A549 (cell line): ENCODE measurements at regions not wholly inside any gene's neighbourhood (a gene's known extent, or its start where the extent isn't known, plus 50 kb on each side); places are given as distances from the start of the nearest gene placed in this dataset.

ENCODE experiments used
- ATAC-seq, 2 experiments: fragments of 200-7000 bp in 1 of 2; fragments of >200 bp in 1 of 2; cut with Nextera tagmentation in 1 of 2; cut with Tn5 transposase in 1 of 2; 3 replicates each; pipeline versions ENCODE4 v1.8.0 to v1.9.1; 2018 to 2020; ENCODE audit warnings: mild to moderate bottlenecking in 1 of 2, moderate library complexity in 1 of 2
- CTCF ChIA-PET: fragments of 300-600 bp; sonication (Branson Sonifier 250); formaldehyde crosslinking; extraction: SDS; loops from one replicate; lab custom pipeline; 2021; ENCODE audit warnings: antibody characterized with exemption, inconsistent platforms; lab: Yijun Ruan, JAX
- POLR2A ChIA-PET: fragments of 350-600 bp; formaldehyde crosslinking; extraction: SDS; loops from one replicate; lab custom pipeline; 2021; ENCODE audit warnings: antibody characterized with exemption, inconsistent platforms; lab: Yijun Ruan, JAX
- DNase-seq, 2 experiments: peaks; one replicate each; pipeline versions ENCODE4 v3.0.0 to v3.0.0-alpha.2; 2011 to 2016; ENCODE audit warnings: low read depth in 1 of 2, low spot score in 1 of 2
- FAIRE-seq: peaks from 2 replicates; lab custom pipeline; 2011; peaks lifted over from hg19 to GRCh38; lab: Jason Lieb, UNC
- H3K27ac ChIP-seq, 2 experiments: fragments of >200 bp; sonication (Bioruptor Twin); formaldehyde crosslinking; 3 replicates each; pipeline ENCODE4 v1.5.1; 2016 to 2017
- H3K4me1 ChIP-seq: fragments of >200 bp; sonication (Bioruptor Twin); formaldehyde crosslinking; 3 replicates; pipeline ENCODE4 v1.6.1; 2016
- H3K4me2 ChIP-seq: fragments of >200 bp; sonication (Bioruptor Twin); formaldehyde crosslinking; 3 replicates; pipeline ENCODE4 v1.6.1; 2016
- H3K4me3 ChIP-seq: fragments of >200 bp; sonication (Bioruptor Twin); formaldehyde crosslinking; 3 replicates; pipeline ENCODE4 v1.5.1; 2016
- H3K9me3 ChIP-seq: fragments of >200 bp; sonication (Bioruptor Twin); formaldehyde crosslinking; 3 replicates; pipeline ENCODE4 v1.6.1; 2016
- BHLHE40 ChIP-seq: IDR thresholded peaks from 2 replicates; pipeline ENCODE4 v1.6.1; 2012; ENCODE audit warnings: low read depth, low read length, inconsistent platforms
- CBX8 ChIP-seq: fragments of 200-600 bp; sonication (generic); IDR thresholded peaks from 2 replicates; pipeline ENCODE4 v1.6.1; 2016
- CHD4 ChIP-seq: fragments of 200-600 bp; sonication (generic); IDR thresholded peaks from 2 replicates; pipeline ENCODE4 v1.6.1; 2016; ENCODE audit warnings: antibody characterized with exemption, mild to moderate bottlenecking, borderline replicate concordance
- EHF ChIP-seq: fragments of 250-450 bp; sonication (Bioruptor Pico); IDR thresholded peaks from 2 replicates; pipeline ENCODE4 v1.5.0; 2020; ENCODE audit warnings: mild to moderate bottlenecking
- EHMT2 ChIP-seq: fragments of 200-600 bp; sonication (generic); IDR thresholded peaks from 2 replicates; pipeline ENCODE4 v1.6.1; 2016; ENCODE audit warnings: antibody characterized with exemption, low read depth, mild to moderate bottlenecking, moderate library complexity
- ESRRA ChIP-seq: fragments of 150-350 bp; IDR thresholded peaks from 2 replicates; pipeline ENCODE4 v1.6.1; 2014; ENCODE audit warnings: mild to moderate bottlenecking, low read length, borderline replicate concordance
- HEYL ChIP-seq: fragments of 250-450 bp; sonication (Bioruptor Pico); IDR thresholded peaks from 2 replicates; pipeline ENCODE4 v1.8.0; 2021; ENCODE audit warnings: mild to moderate bottlenecking, moderate library complexity
- HOXB13 ChIP-seq: fragments of 250-450 bp; sonication (Bioruptor Pico); IDR thresholded peaks from 2 replicates; pipeline ENCODE4 v1.5.0; 2020; ENCODE audit warnings: low read depth, mild to moderate bottlenecking, moderate library complexity
- HOXB5 ChIP-seq: fragments of 250-450 bp; sonication (Bioruptor Pico); IDR thresholded peaks from 2 replicates; pipeline ENCODE4 v1.5.0; 2020; ENCODE audit warnings: mild to moderate bottlenecking, moderate library complexity
- JUNB ChIP-seq: fragments of >200 bp; sonication (Bioruptor Twin); formaldehyde crosslinking; IDR thresholded peaks from 2 replicates; pipeline ENCODE4 v1.6.1; 2016
- KDM1A ChIP-seq: fragments of 200-600 bp; sonication (generic); IDR thresholded peaks from 2 replicates; pipeline ENCODE4 v1.6.1; 2016; ENCODE audit warnings: low read depth, mild to moderate bottlenecking
- MYC ChIP-seq: IDR thresholded peaks from 2 replicates; pipeline ENCODE4 v1.6.1; 2012; ENCODE audit warnings: mild to moderate bottlenecking, inconsistent platforms, low read length, improper control_type of control experiment, borderline replicate concordance
- NFE2L2 ChIP-seq: fragments of 150-350 bp; conservative IDR thresholded peaks from 2 replicates; pipeline ENCODE4 v1.6.1; 2014; ENCODE audit warnings: low read length
- PHF8 ChIP-seq: fragments of 200-600 bp; sonication (generic); IDR thresholded peaks from 2 replicates; pipeline ENCODE4 v1.6.1; 2016; ENCODE audit warnings: low read depth, mild to moderate bottlenecking, antibody characterized with exemption, moderate library complexity, borderline replicate concordance
- RAD21 ChIP-seq, 2 experiments: fragments of >200 bp in 1 of 2; sonication (Bioruptor Twin) in 1 of 2; formaldehyde crosslinking in 1 of 2; IDR thresholded peaks in 1 of 2; conservative IDR thresholded peaks in 1 of 2; 2 replicates in 1 of 2; 3 replicates in 1 of 2; pipeline ENCODE4 v1.6.1; 2012 to 2018; ENCODE audit warnings: inconsistent platforms in 1 of 2
- RARB ChIP-seq: fragments of 250-450 bp; sonication (Bioruptor Pico); IDR thresholded peaks from 2 replicates; pipeline ENCODE4 v1.8.0; 2021; ENCODE audit warnings: mild to moderate bottlenecking, moderate library complexity
- RNF2 ChIP-seq: fragments of 200-600 bp; sonication (generic); IDR thresholded peaks from 2 replicates; pipeline ENCODE4 v1.6.1; 2016; ENCODE audit warnings: low read depth, mild to moderate bottlenecking, antibody characterized with exemption, moderate library complexity, borderline replicate concordance
- SREBF2 ChIP-seq: fragments of 450-650 bp; IDR thresholded peaks from 2 replicates; pipeline ENCODE4 v1.6.1; 2014; ENCODE audit warnings: mild to moderate bottlenecking, moderate library complexity
- ZC3H11A ChIP-seq: fragments of 450-650 bp; IDR thresholded peaks from 2 replicates; pipeline ENCODE4 v1.6.1; 2014; ENCODE audit warnings: antibody characterized with exemption, mild to moderate bottlenecking
- ZNF302 ChIP-seq: fragments of 250-450 bp; sonication (Bioruptor Pico); IDR thresholded peaks from 2 replicates; pipeline ENCODE4 v1.9.0; 2021; ENCODE audit warnings: inconsistent platforms, mild to moderate bottlenecking, moderate library complexity
- ZSCAN20 ChIP-seq: fragments of 250-450 bp; sonication (Bioruptor Pico); IDR thresholded peaks from 2 replicates; pipeline ENCODE4 v1.8.0; 2022; ENCODE audit warnings: mild to moderate bottlenecking, moderate library complexity
- WGBS: methylation state at CpG from one replicate; pipeline ENCODE4 v1.1.6; 2017; ENCODE audit errors: missing lambda C conversion rate; 5-methylcytosine and 5-hydroxymethylcytosine counted together
- TF ChIP-seq, protein P1 (sequence below): fragments of 150-350 bp; IDR thresholded peaks from 2 replicates; pipeline ENCODE4 v1.6.1; 2014; ENCODE audit warnings: low read depth, mild to moderate bottlenecking, low read length
- TF ChIP-seq, protein P2 (sequence below): IDR thresholded peaks from 2 replicates; pipeline ENCODE4 v1.6.1; 2012
- TF ChIP-seq, protein P3 (sequence below): fragments of >200 bp; sonication (Bioruptor Twin); formaldehyde crosslinking; IDR thresholded peaks from 3 replicates; pipeline ENCODE4 v1.5.1; 2016
- TF ChIP-seq, protein P4 (sequence below): fragments of 250-450 bp; sonication (Bioruptor Pico); IDR thresholded peaks from 2 replicates; pipeline ENCODE4 v1.5.0; 2021; ENCODE audit warnings: mild to moderate bottlenecking, moderate library complexity, borderline replicate concordance
- TF ChIP-seq, protein P5 (sequence below): IDR thresholded peaks from 2 replicates; pipeline ENCODE4 v1.6.1; 2012; ENCODE audit warnings: low read depth, borderline replicate concordance

DNA sequence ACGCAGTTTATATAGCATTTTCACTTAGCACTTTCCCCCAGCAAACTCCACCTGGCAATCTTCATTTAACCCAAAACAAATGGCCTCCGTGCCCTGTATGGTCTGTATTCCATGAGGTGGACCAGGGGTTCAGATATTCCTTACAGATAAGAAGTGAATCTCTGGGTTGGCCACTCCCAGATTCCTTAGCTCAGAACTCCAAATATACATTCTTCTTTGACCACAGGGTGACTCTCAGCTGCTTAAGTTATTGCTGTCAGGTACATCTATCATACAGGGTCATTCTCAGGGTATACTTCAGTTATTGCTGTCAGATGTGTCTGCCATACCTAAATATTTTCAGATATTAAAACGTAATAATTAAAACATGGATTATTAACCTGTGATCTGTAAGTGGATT lies 229.8 kb downstream of the TBL1XR1 start:
- CTCF ChIA-PET, result no interaction called here
- H3K4me2 ChIP-seq, result no peak overlapping the region

GRCh38 chr3:176964661-176965060 lies 232.6 kb downstream of the TBL1XR1 start:
- Histone ChIP-seq H3K9me3 (no peaks in the 10 kb centered on the region), H3K4me3 (no peak overlapping the region), H3K4me1 (no peaks in the 10 kb centered on the region), H3K27ac (no peak overlapping the region), H3K4me2 (no peak overlapping the region)
- no peak for FAIRE-seq
- DNase-seq, result no peak
- ChIA-PET CTCF (interaction anchor here (0.7 kb wide), 1 partner anchor 27 kb away, joined by 3 read pairs; no protein-coding TSS in a partner anchor), POLR2A (no interaction called here)
- ATAC-seq, result no peak
- TF ChIP-seq RAD21 (conservative IDR thresholded peaks at IDR 0.05 in 1 of 2, IDR thresholded peaks at IDR 0.05 in 1 of 2), result no peak
- TF ChIP-seq JUNB, result no peak
- 68% methylated on average over 5 of the region's 5 CpGs for WGBS

More for the DNA sequence above, 229.8 kb downstream of the TBL1XR1 start:
- Histone ChIP-seq H3K4me3 (no peak overlapping the region), H3K9me3 (no peaks in the 10 kb centered on the region), H3K27ac (no peak overlapping the region), H3K4me1 (no peaks in the 10 kb centered on the region)
- FAIRE-seq (no peak), DNase-seq (peak in 1 of 2 experiments; percentile 2), ATAC-seq (peak in 1 of 2 experiments; percentile 26; a peak in 1 of 6 replicates)
- WGBS, result 57% methylated on average over 3 of the region's 3 CpGs
- TF ChIP-seq CHD4 (no peak), RNF2 (no peak), CBX8 (no peak), SREBF2 (no peak), PHF8 (no peak), ZNF302 (CRISPR knock-in tag) (no peak), ZSCAN20 (CRISPR knock-in tag) (no peak), KDM1A (no peak), RARB (CRISPR knock-in tag) (no peak), HEYL (CRISPR knock-in tag) (no peak), MYC (no peak)
- TF ChIP-seq, protein P1, sequence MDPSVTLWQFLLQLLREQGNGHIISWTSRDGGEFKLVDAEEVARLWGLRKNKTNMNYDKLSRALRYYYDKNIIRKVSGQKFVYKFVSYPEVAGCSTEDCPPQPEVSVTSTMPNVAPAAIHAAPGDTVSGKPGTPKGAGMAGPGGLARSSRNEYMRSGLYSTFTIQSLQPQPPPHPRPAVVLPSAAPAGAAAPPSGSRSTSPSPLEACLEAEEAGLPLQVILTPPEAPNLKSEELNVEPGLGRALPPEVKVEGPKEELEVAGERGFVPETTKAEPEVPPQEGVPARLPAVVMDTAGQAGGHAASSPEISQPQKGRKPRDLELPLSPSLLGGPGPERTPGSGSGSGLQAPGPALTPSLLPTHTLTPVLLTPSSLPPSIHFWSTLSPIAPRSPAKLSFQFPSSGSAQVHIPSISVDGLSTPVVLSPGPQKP, result no peak
- TF ChIP-seq, protein P2, sequence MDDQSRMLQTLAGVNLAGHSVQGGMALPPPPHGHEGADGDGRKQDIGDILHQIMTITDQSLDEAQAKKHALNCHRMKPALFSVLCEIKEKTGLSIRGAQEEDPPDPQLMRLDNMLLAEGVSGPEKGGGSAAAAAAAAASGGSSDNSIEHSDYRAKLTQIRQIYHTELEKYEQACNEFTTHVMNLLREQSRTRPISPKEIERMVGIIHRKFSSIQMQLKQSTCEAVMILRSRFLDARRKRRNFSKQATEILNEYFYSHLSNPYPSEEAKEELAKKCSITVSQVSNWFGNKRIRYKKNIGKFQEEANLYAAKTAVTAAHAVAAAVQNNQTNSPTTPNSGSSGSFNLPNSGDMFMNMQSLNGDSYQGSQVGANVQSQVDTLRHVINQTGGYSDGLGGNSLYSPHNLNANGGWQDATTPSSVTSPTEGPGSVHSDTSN, result no peak
- TF ChIP-seq, protein P3, sequence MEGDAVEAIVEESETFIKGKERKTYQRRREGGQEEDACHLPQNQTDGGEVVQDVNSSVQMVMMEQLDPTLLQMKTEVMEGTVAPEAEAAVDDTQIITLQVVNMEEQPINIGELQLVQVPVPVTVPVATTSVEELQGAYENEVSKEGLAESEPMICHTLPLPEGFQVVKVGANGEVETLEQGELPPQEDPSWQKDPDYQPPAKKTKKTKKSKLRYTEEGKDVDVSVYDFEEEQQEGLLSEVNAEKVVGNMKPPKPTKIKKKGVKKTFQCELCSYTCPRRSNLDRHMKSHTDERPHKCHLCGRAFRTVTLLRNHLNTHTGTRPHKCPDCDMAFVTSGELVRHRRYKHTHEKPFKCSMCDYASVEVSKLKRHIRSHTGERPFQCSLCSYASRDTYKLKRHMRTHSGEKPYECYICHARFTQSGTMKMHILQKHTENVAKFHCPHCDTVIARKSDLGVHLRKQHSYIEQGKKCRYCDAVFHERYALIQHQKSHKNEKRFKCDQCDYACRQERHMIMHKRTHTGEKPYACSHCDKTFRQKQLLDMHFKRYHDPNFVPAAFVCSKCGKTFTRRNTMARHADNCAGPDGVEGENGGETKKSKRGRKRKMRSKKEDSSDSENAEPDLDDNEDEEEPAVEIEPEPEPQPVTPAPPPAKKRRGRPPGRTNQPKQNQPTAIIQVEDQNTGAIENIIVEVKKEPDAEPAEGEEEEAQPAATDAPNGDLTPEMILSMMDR, result no peak
- TF ChIP-seq, protein P4, sequence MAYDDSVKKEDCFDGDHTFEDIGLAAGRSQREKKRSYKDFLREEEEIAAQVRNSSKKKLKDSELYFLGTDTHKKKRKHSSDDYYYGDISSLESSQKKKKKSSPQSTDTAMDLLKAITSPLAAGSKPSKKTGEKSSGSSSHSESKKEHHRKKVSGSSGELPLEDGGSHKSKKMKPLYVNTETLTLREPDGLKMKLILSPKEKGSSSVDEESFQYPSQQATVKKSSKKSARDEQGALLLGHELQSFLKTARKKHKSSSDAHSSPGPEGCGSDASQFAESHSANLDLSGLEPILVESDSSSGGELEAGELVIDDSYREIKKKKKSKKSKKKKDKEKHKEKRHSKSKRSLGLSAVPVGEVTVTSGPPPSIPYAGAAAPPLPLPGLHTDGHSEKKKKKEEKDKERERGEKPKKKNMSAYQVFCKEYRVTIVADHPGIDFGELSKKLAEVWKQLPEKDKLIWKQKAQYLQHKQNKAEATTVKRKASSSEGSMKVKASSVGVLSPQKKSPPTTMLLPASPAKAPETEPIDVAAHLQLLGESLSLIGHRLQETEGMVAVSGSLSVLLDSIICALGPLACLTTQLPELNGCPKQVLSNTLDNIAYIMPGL, result no peak
- POLR2A ChIA-PET, result no interaction called here

- H3K4me3 ChIP-seq, result no peak overlapping the region
- ATAC-seq, result no peak
- 13% methylated on average over 2 of the region's 2 CpGs for WGBS
- ChIA-PET POLR2A (no interaction called here), CTCF (no interaction called here)
- H3K4me2 ChIP-seq, result no peak overlapping the region
- DNase-seq, result no peak
- H3K27ac ChIP-seq, result no peak overlapping the region
- H3K9me3 ChIP-seq, result no peaks in the 10 kb centered on the region
- FAIRE-seq, result no peak
- H3K4me1 ChIP-seq, result no peaks in the 10 kb centered on the region
- no peak for TF ChIP-seq NFE2L2
- TF ChIP-seq JUNB, result no peak
- no peak for TF ChIP-seq BHLHE40
- TF ChIP-seq MYC, result no peak
- TF ChIP-seq ZNF302 (CRISPR knock-in tag), result no peak
- TF ChIP-seq, protein P2, result no peak
- no peak for TF ChIP-seq ESRRA
- no peak for TF ChIP-seq EHF
- TF ChIP-seq ZC3H11A, result no peak
- no peak for TF ChIP-seq SREBF2
- no peak for TF ChIP-seq CBX8
- TF ChIP-seq, protein P5, sequence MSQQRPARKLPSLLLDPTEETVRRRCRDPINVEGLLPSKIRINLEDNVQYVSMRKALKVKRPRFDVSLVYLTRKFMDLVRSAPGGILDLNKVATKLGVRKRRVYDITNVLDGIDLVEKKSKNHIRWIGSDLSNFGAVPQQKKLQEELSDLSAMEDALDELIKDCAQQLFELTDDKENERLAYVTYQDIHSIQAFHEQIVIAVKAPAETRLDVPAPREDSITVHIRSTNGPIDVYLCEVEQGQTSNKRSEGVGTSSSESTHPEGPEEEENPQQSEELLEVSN, result no peak
- TF ChIP-seq HOXB13 (CRISPR knock-in tag), result no peak
- TF ChIP-seq HOXB5 (CRISPR knock-in tag), result no peak
- no peak for TF ChIP-seq EHMT2
These were observed 235.4 kb downstream of the TBL1XR1 start for GRCh38 chr3:176961916-176962315.
